ENCODE measurements at regions not wholly inside any gene's neighbourhood (a gene's known extent, or its start where the extent isn't known, plus 50 kb on each side); places are given as distances from the start of the nearest gene placed in this dataset.

DNA sequence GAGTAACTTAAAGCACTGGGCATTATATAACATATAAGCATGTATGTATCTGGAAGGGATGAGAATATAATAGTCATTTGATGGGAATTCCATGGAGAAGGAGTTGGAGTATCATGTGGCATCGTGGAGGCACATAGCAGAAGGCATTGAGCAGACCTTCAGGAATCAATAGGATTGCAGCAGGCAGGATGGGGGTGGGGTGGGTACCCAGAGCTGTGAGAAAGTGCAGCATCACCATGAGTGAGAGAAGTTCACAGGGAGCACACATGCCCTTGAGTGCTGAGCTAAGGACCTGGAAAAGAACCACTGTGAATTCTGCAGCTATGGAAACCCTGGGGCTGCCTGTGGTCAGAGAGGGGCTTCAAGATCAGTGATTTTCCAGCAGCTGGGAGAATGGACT, 57.3 kb downstream of the MED10 start:
- intact Hi-C loops (cut with DNase I), result no loop called here
- DNase-seq (no peak), ATAC-seq (no peak)
- no peak overlapping the region for H3K4me3 ChIP-seq (ENCODE audit: low read length)
- peaks cover 1% of the 10 kb centered on the region for H3K9me3 ChIP-seq (ENCODE audit: control insufficient read depth, low read length)
- H3K27me3 ChIP-seq (ENCODE audit: control insufficient read depth, insufficient read depth), result no peaks in the 10 kb centered on the region
- 55% methylated on average over 1 of the region's 1 CpG for WGBS
- H3K27ac ChIP-seq (ENCODE audit: low read length), result no peak overlapping the region
- no peaks in the 10 kb centered on the region for H3K4me1 ChIP-seq (ENCODE audit: control insufficient read depth, insufficient read depth, low read length)

DNA sequence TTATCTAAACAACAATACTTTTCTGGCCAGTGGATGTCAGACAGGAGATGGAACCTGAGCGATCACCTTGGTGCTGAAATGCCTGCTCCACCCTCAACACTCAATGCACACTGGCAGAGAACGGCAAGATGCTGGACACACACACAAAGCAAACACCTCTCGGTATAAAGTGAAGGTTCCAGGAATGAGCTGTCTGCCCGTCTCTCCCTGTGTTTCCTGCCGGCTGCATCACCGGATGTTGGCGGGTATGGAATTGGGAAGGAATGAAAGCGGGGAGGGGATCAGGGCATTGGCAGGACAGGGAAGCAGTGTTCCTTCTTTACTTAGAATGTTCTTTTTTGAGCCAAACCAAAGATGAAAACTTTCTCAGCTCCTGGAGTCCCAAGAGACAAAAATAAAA, 59.2 kb downstream of the MED10 start:
- 79% methylated on average over 8 of the region's 8 CpGs for WGBS
- H3K4me1 ChIP-seq (ENCODE audit: control insufficient read depth, insufficient read depth, low read length), result no peaks in the 10 kb centered on the region
- intact Hi-C loops (cut with DNase I), result no loop called here

DNA sequence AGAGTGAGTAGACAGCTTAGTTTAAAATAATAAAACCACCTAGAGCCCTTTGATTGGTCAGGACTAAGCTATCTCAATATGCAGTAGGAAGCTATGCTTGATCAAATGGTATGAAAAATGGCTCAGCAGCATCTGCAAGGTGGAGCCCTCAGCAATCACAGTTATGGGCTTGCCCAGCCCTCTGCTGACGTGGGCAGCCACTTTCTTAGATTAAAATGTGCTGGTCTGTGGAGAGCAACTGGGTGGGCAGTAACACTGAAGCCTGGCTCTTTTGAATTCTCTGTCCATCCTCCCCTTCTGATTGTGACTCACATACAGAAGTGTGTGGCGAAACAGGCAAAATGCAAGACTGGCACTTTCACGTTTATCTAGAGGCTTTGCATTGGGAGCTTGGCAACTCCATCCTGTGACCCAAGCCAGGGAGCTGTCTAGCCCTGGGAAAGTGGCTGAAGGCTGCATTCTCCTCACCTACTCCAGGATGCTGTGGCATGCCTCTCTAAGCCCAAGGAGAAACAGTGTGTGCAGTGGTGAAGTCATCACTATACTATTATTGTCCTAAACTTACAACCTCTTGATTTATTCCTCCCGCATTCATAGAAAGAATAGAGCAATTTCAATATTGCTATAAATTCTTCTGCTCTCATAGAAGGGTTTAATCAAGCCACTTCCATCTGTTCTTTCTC, 61.1 kb downstream of the MED10 start:
- H3K27ac ChIP-seq (ENCODE audit: low read length), result no peak overlapping the region
- ATAC-seq, result no peak

More for the DNA sequence above, 59.2 kb downstream of the MED10 start:
- ATAC-seq (no peak), DNase-seq (no peak)
- Histone ChIP-seq H3K27me3 (ENCODE audit: control insufficient read depth, insufficient read depth) (no peaks in the 10 kb centered on the region), H3K9me3 (ENCODE audit: control insufficient read depth, low read length) (peaks cover 1% of the 10 kb centered on the region), H3K27ac (ENCODE audit: low read length) (no peak overlapping the region), H3K4me3 (ENCODE audit: low read length) (no peak overlapping the region)

DNA sequence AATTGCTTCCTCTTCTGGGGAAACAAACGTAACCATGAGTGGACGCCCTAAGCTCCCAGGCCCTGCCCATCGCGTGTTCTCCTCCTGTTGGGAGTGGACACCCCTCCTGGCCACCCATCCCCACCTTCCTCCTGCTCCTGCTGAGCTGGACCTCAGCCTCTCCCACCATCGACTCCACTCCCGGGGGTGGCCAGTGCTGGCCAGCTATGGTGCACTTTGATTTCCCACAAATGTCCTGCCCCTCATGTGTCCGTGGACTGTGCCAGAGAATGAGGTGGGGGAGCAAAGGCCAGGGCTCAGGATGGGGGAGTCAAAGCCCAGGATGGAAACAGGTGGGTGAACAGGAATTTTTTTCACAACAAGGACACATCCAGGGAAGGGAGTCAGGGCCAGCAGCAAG, 62.8 kb downstream of the MED10 start:
- intact Hi-C loops (cut with DNase I), result no loop called here

More for the DNA sequence above, 61.1 kb downstream of the MED10 start:
- WGBS, result 63% methylated on average over 4 of the region's 4 CpGs
- DNase-seq, result no peak
- Histone ChIP-seq H3K27me3 (ENCODE audit: control insufficient read depth, insufficient read depth) (no peaks in the 10 kb centered on the region), H3K4me1 (ENCODE audit: control insufficient read depth, insufficient read depth, low read length) (no peaks in the 10 kb centered on the region), H3K9me3 (ENCODE audit: control insufficient read depth, low read length) (peaks cover 1% of the 10 kb centered on the region), H3K4me3 (ENCODE audit: low read length) (no peak overlapping the region)
- intact Hi-C loops (cut with DNase I), result no loop called here

GRCh38 chr5:6311568-6312501, 66.5 kb downstream of the MED10 start:
- DNase-seq (peak in 1 of 3 donors; percentile 16), ATAC-seq (peak; percentile 84 to 89)
- Histone ChIP-seq H3K27ac (ENCODE audit: low read length) (no peak overlapping the region), H3K4me3 (ENCODE audit: low read length) (no peak overlapping the region), H3K9me3 (ENCODE audit: control insufficient read depth, low read length) (no peaks in the 10 kb centered on the region), H3K4me1 (ENCODE audit: control insufficient read depth, insufficient read depth, low read length) (no peaks in the 10 kb centered on the region), H3K27me3 (ENCODE audit: control insufficient read depth, insufficient read depth) (no peaks in the 10 kb centered on the region)
- intact Hi-C loops (cut with DNase I), result no loop called here
- WGBS, result 68% methylated on average over 11 of the region's 11 CpGs

More for the DNA sequence above, 62.8 kb downstream of the MED10 start:
- H3K27me3 ChIP-seq (ENCODE audit: control insufficient read depth, insufficient read depth), result no peaks in the 10 kb centered on the region
- H3K4me3 ChIP-seq (ENCODE audit: low read length), result no peak overlapping the region
- DNase-seq, result peak in 1 of 3 donors; percentile 20
- WGBS, result 79% methylated on average over 7 of the region's 7 CpGs
- no peak overlapping the region for H3K27ac ChIP-seq (ENCODE audit: low read length)
- no peak for ATAC-seq
- no peaks in the 10 kb centered on the region for H3K9me3 ChIP-seq (ENCODE audit: control insufficient read depth, low read length)
- no peaks in the 10 kb centered on the region for H3K4me1 ChIP-seq (ENCODE audit: control insufficient read depth, insufficient read depth, low read length)

- WGBS, result 50% methylated on average over 2 of the region's 2 CpGs
- ATAC-seq (no peak), DNase-seq (no peak)
- H3K9me3 ChIP-seq (ENCODE audit: control insufficient read depth, low read length), result no peaks in the 10 kb centered on the region
- no peak overlapping the region for H3K27ac ChIP-seq (ENCODE audit: low read length)
- no peaks in the 10 kb centered on the region for H3K4me1 ChIP-seq (ENCODE audit: control insufficient read depth, insufficient read depth, low read length)
- no peak overlapping the region for H3K4me3 ChIP-seq (ENCODE audit: low read length)
- H3K27me3 ChIP-seq (ENCODE audit: control insufficient read depth, insufficient read depth), result no peaks in the 10 kb centered on the region
- intact Hi-C loops (cut with DNase I), result no loop called here
Measured at GRCh38 chr5:6309949-6310348, 68.4 kb downstream of the MED10 start.

DNA sequence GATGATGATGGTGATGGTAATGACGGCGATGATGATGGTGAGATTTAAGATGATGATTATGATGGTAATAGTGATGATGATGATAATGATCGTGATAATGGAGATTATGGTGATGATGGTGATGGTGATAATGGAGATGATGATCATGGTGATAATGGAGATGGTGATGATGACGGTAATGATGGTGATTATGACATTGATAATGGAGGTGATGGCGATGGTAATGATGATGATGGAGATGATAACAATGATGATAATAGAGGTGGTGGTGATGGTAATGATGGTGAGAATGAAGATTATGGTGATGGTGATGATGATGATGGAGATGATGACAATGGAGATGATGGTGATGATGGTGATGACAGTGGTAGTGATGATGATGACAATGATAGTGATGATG, 69.7 kb downstream of the MED10 start:
- DNase-seq, result no peak
- H3K4me3 ChIP-seq (ENCODE audit: low read length), result no peak overlapping the region
- H3K4me1 ChIP-seq (ENCODE audit: control insufficient read depth, insufficient read depth, low read length), result no peaks in the 10 kb centered on the region
- H3K27ac ChIP-seq (ENCODE audit: low read length), result no peak overlapping the region
- intact Hi-C loops (cut with DNase I), result no loop called here
- ATAC-seq, result no peak
- 86% methylated on average over 5 of the region's 5 CpGs for WGBS
- H3K27me3 ChIP-seq (ENCODE audit: control insufficient read depth, insufficient read depth), result no peaks in the 10 kb centered on the region
- no peaks in the 10 kb centered on the region for H3K9me3 ChIP-seq (ENCODE audit: control insufficient read depth, low read length)

DNA sequence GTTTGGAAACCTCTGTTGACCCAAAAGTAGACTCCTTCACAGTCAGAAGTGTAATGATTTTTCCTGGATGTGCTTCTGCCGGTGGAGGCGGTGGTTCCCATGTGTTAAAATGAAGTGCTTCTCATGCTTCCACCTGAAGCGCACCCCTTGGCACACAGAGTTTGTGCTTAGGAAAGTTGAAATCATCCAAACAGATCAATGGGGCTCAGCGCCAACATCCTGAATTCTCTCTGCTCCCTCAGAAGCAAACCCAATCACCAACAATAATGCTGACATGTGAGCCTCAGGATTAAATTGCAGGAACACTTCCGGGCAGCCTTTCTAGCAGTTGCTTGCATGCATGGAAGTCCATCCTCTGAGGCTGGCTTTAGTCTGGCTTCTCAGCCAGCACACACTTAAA, 71.0 kb downstream of the MED10 start:
- intact Hi-C loops (cut with DNase I), result no loop called here
- Histone ChIP-seq H3K4me3 (ENCODE audit: low read length) (no peak overlapping the region), H3K27ac (ENCODE audit: low read length) (no peak overlapping the region), H3K27me3 (ENCODE audit: control insufficient read depth, insufficient read depth) (no peaks in the 10 kb centered on the region), H3K9me3 (ENCODE audit: control insufficient read depth, low read length) (no peaks in the 10 kb centered on the region), H3K4me1 (ENCODE audit: control insufficient read depth, insufficient read depth, low read length) (no peaks in the 10 kb centered on the region)
- ATAC-seq (no peak), DNase-seq (no peak)
- 77% methylated on average over 5 of the region's 5 CpGs for WGBS

DNA sequence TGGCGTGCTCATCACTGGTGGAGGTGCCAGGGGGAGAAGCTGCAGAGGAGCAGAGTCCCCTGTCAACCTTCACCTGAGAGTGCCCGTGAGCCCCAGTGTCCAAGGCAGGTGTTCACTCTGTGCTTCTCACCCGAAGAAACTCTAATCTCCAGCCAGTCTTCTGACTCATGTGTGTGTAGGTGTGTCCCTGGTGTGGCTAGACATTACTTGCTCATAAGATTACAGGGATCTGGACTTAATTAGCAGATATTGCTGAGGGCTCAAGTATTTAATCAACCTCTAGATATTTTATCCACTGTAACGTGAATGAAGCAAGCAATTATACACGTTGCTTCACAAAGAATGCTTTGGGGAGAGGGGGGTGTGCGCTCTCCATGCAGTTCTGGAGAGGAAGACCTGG, 72.5 kb downstream of the MED10 start:
- Histone ChIP-seq H3K9me3 (ENCODE audit: control insufficient read depth, low read length) (no peaks in the 10 kb centered on the region), H3K4me3 (ENCODE audit: low read length) (no peak overlapping the region), H3K27ac (ENCODE audit: low read length) (no peak overlapping the region), H3K4me1 (ENCODE audit: control insufficient read depth, insufficient read depth, low read length) (no peaks in the 10 kb centered on the region), H3K27me3 (ENCODE audit: control insufficient read depth, insufficient read depth) (no peaks in the 10 kb centered on the region)
- ATAC-seq, result no peak
- 59% methylated on average over 6 of the region's 6 CpGs for WGBS
- intact Hi-C loops (cut with DNase I), result no loop called here
- no peak for DNase-seq

DNA sequence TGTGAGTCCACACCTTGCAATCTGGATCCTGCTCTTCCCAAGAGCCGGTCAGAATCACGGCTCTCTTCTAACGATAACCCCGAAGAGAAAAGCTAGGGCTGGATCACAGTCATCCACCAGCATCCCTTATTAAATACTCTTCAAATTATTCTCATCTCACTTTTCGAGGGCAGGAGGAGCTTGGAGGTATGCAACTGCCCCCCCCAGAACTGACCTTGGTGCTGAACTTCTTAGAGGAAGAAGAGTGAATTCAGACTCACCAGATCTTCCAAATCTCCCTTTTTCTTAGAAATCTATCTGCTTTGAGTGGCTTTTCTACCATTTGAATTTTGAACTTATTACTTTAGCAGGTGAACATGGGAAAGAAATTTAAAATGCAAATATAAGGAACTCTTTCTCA, 75.7 kb downstream of the MED10 start:
- DNase-seq, result no peak
- no peak for ATAC-seq
- no peaks in the 10 kb centered on the region for H3K9me3 ChIP-seq (ENCODE audit: control insufficient read depth, low read length)
- no peak overlapping the region for H3K4me3 ChIP-seq (ENCODE audit: low read length)
- no peaks in the 10 kb centered on the region for H3K4me1 ChIP-seq (ENCODE audit: control insufficient read depth, insufficient read depth, low read length)
- H3K27me3 ChIP-seq (ENCODE audit: control insufficient read depth, insufficient read depth), result no peaks in the 10 kb centered on the region
- intact Hi-C loops (cut with DNase I), result no loop called here
- no peak overlapping the region for H3K27ac ChIP-seq (ENCODE audit: low read length)
- WGBS, result 54% methylated on average over 5 of the region's 5 CpGs

DNA sequence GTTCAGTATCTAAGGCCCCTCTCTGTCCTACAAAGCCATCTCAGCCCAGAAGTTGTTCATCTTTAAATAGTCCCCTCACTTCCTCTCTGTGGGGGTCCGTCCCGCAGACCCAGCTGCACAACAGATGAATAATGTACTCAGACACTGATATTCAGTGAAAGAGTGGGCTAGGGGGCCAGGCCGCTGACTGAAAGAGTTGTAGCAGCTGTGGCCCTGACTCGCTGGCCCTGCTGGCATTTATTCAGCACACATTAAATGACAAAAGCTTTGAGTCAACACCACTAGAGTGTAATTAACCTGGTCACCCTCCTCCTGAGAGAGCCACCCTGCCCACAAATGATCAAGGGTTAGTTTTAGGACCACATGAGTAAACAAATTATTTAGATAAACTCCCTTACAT, 76.3 kb downstream of the MED10 start:
- Histone ChIP-seq H3K27me3 (ENCODE audit: control insufficient read depth, insufficient read depth) (no peaks in the 10 kb centered on the region), H3K4me1 (ENCODE audit: control insufficient read depth, insufficient read depth, low read length) (no peaks in the 10 kb centered on the region), H3K9me3 (ENCODE audit: control insufficient read depth, low read length) (no peaks in the 10 kb centered on the region), H3K4me3 (ENCODE audit: low read length) (no peak overlapping the region), H3K27ac (ENCODE audit: low read length) (no peak overlapping the region)
- WGBS, result 14% methylated on average over 4 of the region's 4 CpGs
- ATAC-seq (no peak), DNase-seq (no peak)
- intact Hi-C loops (cut with DNase I), result no loop called here
